HepG2 (cell line): ENCODE measurements at regions not wholly inside any gene's neighbourhood (a gene's known extent, or its start where the extent isn't known, plus 50 kb on each side); places are given as distances from the start of the nearest gene placed in this dataset.

Experiments used
- ATAC-seq: fragments of 200-7000 bp; cut with Tn5 transposase; 3 replicates; pipeline ENCODE4 v1.9.1; 2020; ENCODE audit warnings: mild to moderate bottlenecking, moderate library complexity
- BruUV-seq: library from RNA; stranded (reverse); fragments of 400-500 nt; replicated peaks from 2 replicates; lab custom pipeline; 2021; lab: Mats Ljungman, UMichigan
- CTCF ChIA-PET: fragments of 300-600 bp; formaldehyde crosslinking; extraction: SDS; loops from one replicate; lab custom pipeline; 2021; ENCODE audit warnings: low total read pairs, inconsistent platforms, low intra/inter-chr PET ratio; lab: Yijun Ruan, JAX
- POLR2A ChIA-PET: fragments of 350-600 bp; sonication (Branson Sonifier 250); formaldehyde crosslinking; loops from one replicate; lab custom pipeline; 2020; ENCODE audit warnings: antibody characterized with exemption, inconsistent platforms; lab: Yijun Ruan, JAX
- DNase-seq: peaks from one replicate; pipeline ENCODE4 v3.0.0-alpha.2; 2015; ENCODE audit warnings: low spot score
- FAIRE-seq: peaks from 3 replicates; lab custom pipeline; 2011; peaks lifted over from hg19 to GRCh38; lab: Jason Lieb, UNC
- H2AFZ ChIP-seq: one replicate; pipeline ENCODE4 v1.6.1; 2011; ENCODE audit warnings: low read length, inconsistent platforms
- H3K27ac ChIP-seq: fragments of 300-600 bp; 3 replicates; pipeline ENCODE4 v1.8.0; 2011; ENCODE audit warnings: mixed run types, mild to moderate bottlenecking, mixed read lengths, low read length, inconsistent platforms; ENCODE audit not compliant: insufficient read depth; ENCODE audit errors: extremely low read length
- H3K27me3 ChIP-seq, 2 experiments: fragments of 200-600 bp in 1 of 2; 2 replicates in 1 of 2; 3 replicates in 1 of 2; pipeline versions ENCODE4 v1.6.0 to v1.8.0; 2011; ENCODE audit warnings: low read length in 2 of 2, mild to moderate bottlenecking in 2 of 2, moderate library complexity in 2 of 2, inconsistent platforms in 1 of 2; ENCODE audit not compliant: insufficient read depth in 2 of 2, control insufficient read depth in 1 of 2
- H3K36me3 ChIP-seq, 2 experiments: fragments of 200-600 bp in 1 of 2; replicated peaks in 1 of 2; 2 replicates in 1 of 2; 3 replicates in 1 of 2; pipeline versions ENCODE4 v1.5.1 to v1.8.0; 2011; ENCODE audit warnings: low read length in 2 of 2, inconsistent platforms in 1 of 2; ENCODE audit not compliant: insufficient read depth in 2 of 2, control insufficient read depth in 1 of 2
- H3K4me1 ChIP-seq: 2 replicates; pipeline ENCODE4 v1.5.1; 2012; ENCODE audit warnings: low read length, inconsistent platforms; ENCODE audit not compliant: insufficient read depth
- H3K4me2 ChIP-seq: 2 replicates; pipeline ENCODE4 v1.6.0; 2011; ENCODE audit warnings: low read depth, low read length, inconsistent platforms
- H3K4me3 ChIP-seq, 3 experiments: fragments of 200-600 bp in 1 of 3; sonication (generic), shearing (Covaris generic) in 1 of 3; replicated peaks in 1 of 3; 2 replicates each; pipeline ENCODE4 v1.5.1; 2011 to 2016; ENCODE audit warnings: low read length in 3 of 3, inconsistent platforms in 2 of 3, low read depth in 2 of 3, mild to moderate bottlenecking in 2 of 3, control low read depth in 1 of 3, mixed read lengths in 1 of 3; ENCODE audit not compliant: insufficient read depth in 1 of 3
- H3K79me2 ChIP-seq: one replicate; pipeline ENCODE4 v1.6.1; 2011; ENCODE audit warnings: low read length, inconsistent platforms; ENCODE audit not compliant: insufficient read depth
- H3K9ac ChIP-seq: 2 replicates; pipeline ENCODE4 v1.6.0; 2011; ENCODE audit warnings: mild to moderate bottlenecking, low read depth, low read length, inconsistent platforms; ENCODE audit not compliant: insufficient read depth
- H3K9me3 ChIP-seq: 2 replicates; pipeline ENCODE4 v1.5.1; 2012; ENCODE audit warnings: mild to moderate bottlenecking, low read length
- H4K20me1 ChIP-seq: 2 replicates; pipeline ENCODE4 v1.6.0; 2011; ENCODE audit warnings: inconsistent platforms, mild to moderate bottlenecking, low read length, moderate library complexity; ENCODE audit not compliant: insufficient read depth
- ZNF143 ChIP-seq: sonication (generic); formaldehyde crosslinking; IDR thresholded peaks from 2 replicates; pipeline ENCODE4 v1.4.0; 2020; ENCODE audit warnings: missing genetic modification reagents
- ZSCAN9 ChIP-seq: IDR thresholded peaks from 2 replicates; pipeline ENCODE4 v1.6.1; 2016; ENCODE audit warnings: borderline replicate concordance
- whole genome bisulfite sequencing: methylation state at CpG from one replicate; pipeline ENCODE4 v1.1.6; 2017; ENCODE audit warnings: low lambda C conversion rate; 5-methylcytosine and 5-hydroxymethylcytosine counted together
- in situ Hi-C: cut with HindIII; loops from 2 replicates; pipeline ENCODE4 v1.10.0; 2017; ENCODE audit warnings: low pct_unique_long_range_greater_than_20kb; ENCODE audit not compliant: extremely low pct_ligation_motif_present
- intact Hi-C: fragments of 100-400 bp; cut with micrococcal nuclease; formaldehyde crosslinking; loops from one replicate; pipeline ENCODE4 v1.10.0; 2022; ENCODE audit not compliant: unreplicated experiment
- TF ChIP-seq, protein P1 (sequence below): sonication (generic); formaldehyde crosslinking; conservative IDR thresholded peaks from 2 replicates; pipeline ENCODE4 v1.8.0; 2022; ENCODE audit warnings: mild to moderate bottlenecking, moderate library complexity, missing genetic modification reagents
- TF ChIP-seq, protein P2 (sequence below): sonication (generic); formaldehyde crosslinking; conservative IDR thresholded peaks from 2 replicates; pipeline ENCODE4 v1.4.0; 2020; ENCODE audit warnings: missing genetic modification reagents
- TF ChIP-seq, protein P3 (sequence below): sonication (generic); formaldehyde crosslinking; IDR thresholded peaks from 2 replicates; pipeline ENCODE4 v1.4.0; 2020; ENCODE audit warnings: low read depth, mild to moderate bottlenecking, missing genetic modification reagents

DNA sequence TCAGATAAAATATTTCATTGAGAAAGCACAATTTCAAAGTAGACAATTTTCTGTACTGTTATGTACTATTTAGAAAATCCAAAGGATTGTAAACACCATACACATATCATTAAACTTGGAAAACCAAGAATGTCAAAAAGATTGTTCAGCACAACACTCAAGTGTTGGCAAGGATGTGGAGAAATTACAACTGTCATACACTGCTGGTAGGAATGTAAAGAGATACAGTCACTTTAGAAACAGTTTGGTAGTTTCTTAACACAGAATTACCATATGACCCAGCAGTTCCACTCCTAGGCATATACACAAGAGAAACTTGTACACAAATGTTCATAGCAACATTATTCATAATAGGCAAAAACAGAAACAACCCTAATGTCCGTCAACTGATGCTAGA lies 71.2 kb downstream of the OR2K2 start:
- Histone ChIP-seq H3K9me3 (no peaks in the 10 kb centered on the region), H3K4me1 (no peaks in the 10 kb centered on the region), H3K4me2 (no peak overlapping the region), H2AFZ (no peak overlapping the region), H3K36me3 (no peaks in the 10 kb centered on the region), H4K20me1 (no peaks in the 10 kb centered on the region), H3K27ac (no peak overlapping the region), H3K79me2 (no peaks in the 10 kb centered on the region), H3K27me3 (no peaks in the 10 kb centered on the region), H3K9ac (no peak overlapping the region), H3K4me3 (no peak overlapping the region)
- FAIRE-seq = no peak
- intact Hi-C loops = no loop called here
- ChIA-PET CTCF (no interaction called here), POLR2A (no interaction called here)
- TF ChIP-seq ZSCAN9 (CRISPR knock-in tag) (no peak), ZNF143 (no peak)
- TF ChIP-seq, protein P1, sequence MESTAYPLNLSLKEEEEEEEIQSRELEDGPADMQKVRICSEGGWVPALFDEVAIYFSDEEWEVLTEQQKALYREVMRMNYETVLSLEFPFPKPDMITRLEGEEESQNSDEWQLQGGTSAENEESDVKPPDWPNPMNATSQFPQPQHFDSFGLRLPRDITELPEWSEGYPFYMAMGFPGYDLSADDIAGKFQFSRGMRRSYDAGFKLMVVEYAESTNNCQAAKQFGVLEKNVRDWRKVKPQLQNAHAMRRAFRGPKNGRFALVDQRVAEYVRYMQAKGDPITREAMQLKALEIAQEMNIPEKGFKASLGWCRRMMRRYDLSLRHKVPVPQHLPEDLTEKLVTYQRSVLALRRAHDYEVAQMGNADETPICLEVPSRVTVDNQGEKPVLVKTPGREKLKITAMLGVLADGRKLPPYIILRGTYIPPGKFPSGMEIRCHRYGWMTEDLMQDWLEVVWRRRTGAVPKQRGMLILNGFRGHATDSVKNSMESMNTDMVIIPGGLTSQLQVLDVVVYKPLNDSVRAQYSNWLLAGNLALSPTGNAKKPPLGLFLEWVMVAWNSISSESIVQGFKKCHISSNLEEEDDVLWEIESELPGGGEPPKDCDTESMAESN (CRISPR knock-in tag) = no peak
- TF ChIP-seq, protein P2, sequence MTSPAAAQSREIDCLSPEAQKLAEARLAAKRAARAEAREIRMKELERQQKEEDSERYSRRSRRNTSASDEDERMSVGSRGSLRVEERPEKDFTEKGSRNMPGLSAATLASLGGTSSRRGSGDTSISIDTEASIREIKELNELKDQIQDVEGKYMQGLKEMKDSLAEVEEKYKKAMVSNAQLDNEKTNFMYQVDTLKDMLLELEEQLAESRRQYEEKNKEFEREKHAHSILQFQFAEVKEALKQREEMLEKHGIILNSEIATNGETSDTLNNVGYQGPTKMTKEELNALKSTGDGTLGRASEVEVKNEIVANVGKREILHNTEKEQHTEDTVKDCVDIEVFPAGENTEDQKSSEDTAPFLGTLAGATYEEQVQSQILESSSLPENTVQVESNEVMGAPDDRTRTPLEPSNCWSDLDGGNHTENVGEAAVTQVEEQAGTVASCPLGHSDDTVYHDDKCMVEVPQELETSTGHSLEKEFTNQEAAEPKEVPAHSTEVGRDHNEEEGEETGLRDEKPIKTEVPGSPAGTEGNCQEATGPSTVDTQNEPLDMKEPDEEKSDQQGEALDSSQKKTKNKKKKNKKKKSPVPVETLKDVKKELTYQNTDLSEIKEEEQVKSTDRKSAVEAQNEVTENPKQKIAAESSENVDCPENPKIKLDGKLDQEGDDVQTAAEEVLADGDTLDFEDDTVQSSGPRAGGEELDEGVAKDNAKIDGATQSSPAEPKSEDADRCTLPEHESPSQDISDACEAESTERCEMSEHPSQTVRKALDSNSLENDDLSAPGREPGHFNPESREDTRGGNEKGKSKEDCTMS (CRISPR knock-in tag) = no peak
- TF ChIP-seq, protein P3, sequence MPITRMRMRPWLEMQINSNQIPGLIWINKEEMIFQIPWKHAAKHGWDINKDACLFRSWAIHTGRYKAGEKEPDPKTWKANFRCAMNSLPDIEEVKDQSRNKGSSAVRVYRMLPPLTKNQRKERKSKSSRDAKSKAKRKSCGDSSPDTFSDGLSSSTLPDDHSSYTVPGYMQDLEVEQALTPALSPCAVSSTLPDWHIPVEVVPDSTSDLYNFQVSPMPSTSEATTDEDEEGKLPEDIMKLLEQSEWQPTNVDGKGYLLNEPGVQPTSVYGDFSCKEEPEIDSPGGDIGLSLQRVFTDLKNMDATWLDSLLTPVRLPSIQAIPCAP (CRISPR knock-in tag) = no peak
- ATAC-seq = no peak
- in situ Hi-C loops = no loop called here
- no peak for DNase-seq
- BruUV-seq = no TSS peak
- 3% methylated on average over 1 of the region's 1 CpG for WGBS
